Keratinocyte (primary cell): ENCODE measurements at regions not wholly inside any gene's neighbourhood (a gene's known extent, or its start where the extent isn't known, plus 50 kb on each side); places are given as distances from the start of the nearest gene placed in this dataset.

Experiments used
- CTCF ChIP-seq, 3 experiments: IDR thresholded peaks in 1 of 3; conservative IDR thresholded peaks in 1 of 3; optimal IDR thresholded peaks in 1 of 3; 2 replicates in 2 of 3; 3 replicates in 1 of 3; pipeline versions ENCODE3 to v1.5.1; 2011; ENCODE audit warnings: low read length in 3 of 3, mild to moderate bottlenecking in 3 of 3, moderate library complexity in 2 of 3, control low read depth in 1 of 3, inconsistent platforms in 1 of 3; ENCODE audit not compliant: insufficient read depth in 2 of 3; ENCODE audit errors: extremely low read depth in 1 of 3
- EZH2 ChIP-seq: IDR thresholded peaks from one replicate; pipeline ENCODE4 v1.6.1; 2012; ENCODE audit warnings: inconsistent platforms, mild to moderate bottlenecking, low read length, moderate library complexity

- TF ChIP-seq CTCF (optimal IDR thresholded peaks at IDR 0.05 in 1 of 3, IDR thresholded peaks at IDR 0.05 in 1 of 3, conservative IDR thresholded peaks at IDR 0.05 in 1 of 3; ENCODE audit: extremely low read depth in 1 of 3, insufficient read depth in 2 of 3, low read length in 3 of 3), result no peak
- no peak for TF ChIP-seq EZH2
Measured at GRCh38 chr2:34241905-34242762, 643.0 kb upstream of the FAM98A start.
